HG03064 (cell line): ENCODE measurements at regions not wholly inside any gene's neighbourhood (a gene's known extent, or its start where the extent isn't known, plus 50 kb on each side); places are given as distances from the start of the nearest gene placed in this dataset.
"Not testable (repeated sequence)": the region's sequence is repeated elsewhere in the genome, so short reads cannot be mapped to it uniquely, and the experiment has no call there.

ENCODE experiments used
- ATAC-seq: cut with Tn5 transposase; IDR thresholded peaks from one replicate; pipeline ENCODE4 v1.9.1; 2021; ENCODE audit warnings: low read depth; ENCODE audit not compliant: unreplicated experiment

DNA sequence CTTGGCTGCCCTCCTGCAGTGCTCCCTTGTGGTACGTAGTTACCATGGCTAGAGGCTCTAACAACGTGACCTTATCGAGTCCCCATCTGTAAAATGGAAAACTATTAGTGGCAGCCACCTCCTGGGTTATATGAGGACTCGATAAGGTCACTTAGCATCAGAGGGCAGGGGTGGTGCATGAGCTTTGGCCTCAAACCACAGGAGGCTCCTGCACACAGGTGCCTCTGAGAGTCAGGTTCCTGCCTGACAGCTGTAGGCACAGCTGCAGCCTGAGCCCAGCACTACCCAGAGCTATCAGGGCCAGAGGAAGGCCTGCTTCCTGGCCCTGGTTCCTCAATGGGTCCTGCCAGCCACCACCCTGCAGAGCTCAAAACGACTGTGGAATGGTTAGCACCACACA, 57.2 kb upstream of the SEC14L1 start:
- ATAC-seq, result no peak

DNA sequence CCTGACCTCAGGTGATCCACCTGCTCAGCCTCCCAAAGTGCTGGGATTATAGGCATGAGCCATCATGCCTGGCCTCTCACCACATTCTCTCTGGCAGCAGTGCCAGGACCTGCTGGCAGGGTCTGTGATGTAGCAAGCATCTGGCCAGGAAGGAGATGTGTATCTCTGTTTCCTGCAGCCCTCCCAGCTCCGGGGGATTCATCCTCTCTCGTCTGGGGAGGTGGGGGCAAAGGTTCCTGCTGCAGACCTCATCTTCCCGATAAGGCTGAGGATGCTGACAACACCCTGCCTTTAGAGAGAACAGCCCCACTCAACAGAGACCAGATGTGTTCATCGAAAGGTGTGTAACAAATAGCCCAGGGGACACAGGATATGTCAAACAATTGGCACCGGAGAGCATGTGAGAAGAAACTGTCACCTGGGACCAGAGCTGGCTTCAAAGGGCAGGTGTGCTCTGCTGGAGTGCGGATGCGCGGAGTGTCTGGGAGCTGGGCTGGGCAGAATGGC, 54.8 kb upstream of the SEC14L1 start:
- ATAC-seq, result no peak

DNA sequence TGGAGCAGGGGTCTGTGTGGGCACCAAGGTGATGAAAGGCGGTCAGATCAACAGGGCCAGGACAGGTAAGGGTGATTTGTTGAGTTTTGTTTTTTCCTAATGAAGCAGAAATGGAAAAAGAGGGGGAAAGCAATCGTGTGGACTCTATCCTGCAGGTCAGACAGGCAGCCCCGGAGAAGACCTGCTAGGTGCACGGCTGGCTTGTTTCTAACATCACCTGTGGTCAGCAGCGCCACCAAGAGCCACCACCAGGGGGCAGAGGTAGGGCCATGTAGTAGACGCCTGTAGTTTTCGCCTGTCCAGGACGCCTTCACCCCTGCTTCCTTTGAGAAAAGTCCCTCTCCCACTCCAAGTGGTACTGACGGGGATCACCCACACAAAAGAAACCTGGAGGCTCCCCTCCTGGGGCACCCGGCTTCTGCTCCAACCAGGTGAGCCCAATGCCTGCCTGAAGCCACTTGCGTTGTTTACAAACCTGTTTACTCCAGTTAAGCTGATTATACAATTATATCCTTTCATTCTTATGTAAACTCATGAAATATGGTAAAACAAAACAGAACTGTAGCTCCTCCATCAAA, 54.2 kb upstream of the SEC14L1 start:
- ATAC-seq, result no peak

- no peak for ATAC-seq
Measured at GRCh38 chr17:77087650-77088454, 52.9 kb upstream of the SEC14L1 start.

DNA sequence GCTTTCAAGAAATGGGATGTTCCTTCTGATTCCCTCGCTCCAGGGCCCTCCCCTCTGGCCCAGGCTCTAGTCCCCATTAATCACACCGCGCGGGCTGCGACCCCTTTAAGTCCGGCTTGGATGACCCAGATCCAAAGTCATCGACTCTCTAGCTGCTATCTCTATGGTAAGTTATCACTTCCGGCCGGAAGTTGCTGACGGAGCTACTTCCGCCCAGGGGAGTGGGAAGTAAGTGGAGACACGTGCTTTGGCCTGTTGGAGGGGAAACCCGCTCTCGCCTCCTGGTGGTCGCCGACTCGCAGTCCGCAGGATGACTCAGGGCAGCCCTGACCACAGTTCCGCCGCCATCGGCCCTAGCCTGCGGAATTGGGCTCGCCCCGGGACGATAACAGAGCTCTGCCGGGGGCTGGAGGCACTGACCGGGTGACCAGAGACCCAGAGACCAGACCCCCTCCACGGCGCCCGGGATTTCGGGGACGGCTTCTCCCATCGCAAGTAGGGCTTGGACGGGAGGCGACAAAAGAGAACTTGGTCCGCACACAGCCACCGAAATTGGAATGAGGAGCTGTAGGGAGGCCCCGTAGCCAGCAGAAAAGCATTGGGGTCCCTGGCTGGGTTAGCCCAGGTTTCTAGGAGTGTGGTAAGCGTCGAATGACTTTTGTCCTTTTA, 52.2 kb upstream of the SEC14L1 start:
- peak; percentile 82 for ATAC-seq

- ATAC-seq, result no peak
Measured at GRCh38 chr17:77089124-77089490, 51.7 kb upstream of the SEC14L1 start.

GRCh38 chr17:77089949-77090348, 50.8 kb upstream of the SEC14L1 start:
- not testable (repeated sequence) for ATAC-seq

DNA sequence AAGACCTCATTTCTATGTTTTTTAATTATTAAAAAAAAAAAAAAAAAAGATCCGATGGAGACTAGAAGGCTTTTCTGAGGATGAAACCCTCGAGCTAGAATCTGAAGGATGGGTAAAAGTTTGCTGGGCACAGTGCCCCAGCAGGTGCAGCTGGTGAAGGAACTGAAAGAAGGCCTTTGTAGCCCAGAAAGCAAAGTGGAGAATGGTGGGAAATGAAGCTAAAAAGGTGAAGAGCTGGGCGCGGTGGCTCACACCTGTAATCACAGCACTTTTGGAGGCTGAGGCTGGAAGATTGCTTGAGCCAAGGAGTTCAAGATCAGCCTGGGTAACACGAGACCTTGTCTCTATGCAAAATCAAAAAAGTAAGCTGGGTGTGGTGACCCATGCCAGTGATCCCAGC, 50.3 kb upstream of the SEC14L1 start:
- no peak for ATAC-seq
